ENCODE measurements at regions not wholly inside any gene's neighbourhood (a gene's known extent, or its start where the extent isn't known, plus 50 kb on each side); places are given as distances from the start of the nearest gene placed in this dataset.

DNA sequence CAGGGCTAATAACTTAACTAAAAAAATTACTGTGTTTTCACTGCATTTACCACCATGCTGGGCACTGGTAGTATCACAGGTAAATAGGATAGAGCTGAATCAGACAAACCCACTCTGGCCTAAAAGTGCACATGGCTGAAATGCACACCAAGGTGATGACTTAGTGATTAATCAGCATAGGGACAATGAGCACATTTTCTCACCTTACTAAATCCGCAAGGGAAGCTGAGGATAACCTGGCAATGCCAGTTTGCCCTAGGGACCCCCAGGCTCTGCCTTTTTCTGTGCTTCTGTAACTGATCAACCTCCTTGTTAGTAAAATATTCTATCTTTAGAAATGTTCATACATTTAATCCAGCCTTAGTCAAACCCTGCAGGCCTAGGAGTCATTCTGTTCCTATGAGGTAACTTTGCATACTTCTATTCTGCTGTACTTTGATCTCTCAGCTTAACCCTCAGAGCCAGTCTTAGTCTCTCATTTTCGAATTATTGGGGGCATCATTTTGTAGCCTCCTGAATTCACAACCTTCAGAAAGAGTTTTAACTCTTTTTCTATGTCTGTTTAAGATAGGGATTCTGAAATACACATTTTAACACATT, 562.9 kb upstream of the KCNMB2 start:
- no peak for DNase-seq

DNA sequence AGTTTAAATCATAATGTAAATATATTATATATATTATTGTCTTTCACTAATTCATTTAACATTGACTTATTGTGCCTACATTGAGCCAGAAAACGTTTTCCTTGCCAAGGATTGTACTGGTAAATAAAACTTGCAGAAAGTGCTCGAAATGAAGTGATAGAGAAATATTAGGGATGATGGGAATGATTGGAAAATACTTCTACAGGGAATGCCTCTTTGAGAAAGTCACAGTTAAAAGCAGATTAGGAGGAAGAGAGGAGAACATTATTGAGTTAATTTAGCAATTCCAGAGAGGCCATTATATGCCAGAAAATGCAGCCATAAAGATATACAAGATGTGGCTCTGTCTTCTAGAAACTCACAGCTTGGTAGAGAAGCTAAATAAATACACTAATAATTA, 560.0 kb upstream of the KCNMB2 start:
- no peak for DNase-seq

GRCh38 chr3:177976866-177977265, 559.4 kb upstream of the KCNMB2 start:
- no peak for DNase-seq

DNA sequence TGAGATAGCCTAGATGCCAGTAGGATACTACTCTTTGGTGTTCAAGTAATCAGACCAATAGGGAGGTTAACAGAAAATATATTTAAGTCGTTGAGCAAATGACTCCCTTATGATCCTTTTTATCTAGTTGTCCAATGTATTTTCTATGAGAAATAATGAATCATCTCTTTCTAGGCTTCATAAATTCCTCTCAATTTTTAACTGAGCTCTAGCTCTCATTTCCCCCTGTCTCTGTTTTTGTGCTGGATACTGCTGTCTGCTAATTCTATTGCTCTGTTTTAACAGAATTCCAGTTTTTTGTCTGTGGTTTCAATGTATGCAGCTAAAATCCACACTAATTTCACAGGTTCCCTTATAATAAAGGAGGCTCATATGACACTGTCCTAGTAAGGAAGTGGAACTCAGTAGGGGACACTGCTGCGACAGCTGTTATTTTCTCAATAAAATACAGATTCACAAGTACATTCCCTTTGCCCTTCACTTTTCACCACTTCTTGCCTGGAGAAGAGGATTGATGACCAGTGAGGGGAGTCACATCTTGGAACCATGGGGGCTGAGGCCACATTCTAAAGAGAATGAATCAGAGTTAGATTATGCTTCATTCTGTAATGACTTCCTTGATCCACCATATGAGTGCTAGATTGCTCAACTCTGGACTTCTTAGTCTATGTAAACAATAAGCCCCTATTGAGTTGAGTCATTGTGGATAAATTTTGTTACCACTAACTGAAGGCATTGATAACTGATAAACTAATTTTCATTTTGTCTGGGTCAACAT, 558.7 kb upstream of the KCNMB2 start:
- DNase-seq, result no peak

GRCh38 chr3:177978946-177979345, 557.3 kb upstream of the KCNMB2 start:
- no peak for DNase-seq

GRCh38 chr3:177979703-177980102, 556.5 kb upstream of the KCNMB2 start:
- DNase-seq, result no peak

DNA sequence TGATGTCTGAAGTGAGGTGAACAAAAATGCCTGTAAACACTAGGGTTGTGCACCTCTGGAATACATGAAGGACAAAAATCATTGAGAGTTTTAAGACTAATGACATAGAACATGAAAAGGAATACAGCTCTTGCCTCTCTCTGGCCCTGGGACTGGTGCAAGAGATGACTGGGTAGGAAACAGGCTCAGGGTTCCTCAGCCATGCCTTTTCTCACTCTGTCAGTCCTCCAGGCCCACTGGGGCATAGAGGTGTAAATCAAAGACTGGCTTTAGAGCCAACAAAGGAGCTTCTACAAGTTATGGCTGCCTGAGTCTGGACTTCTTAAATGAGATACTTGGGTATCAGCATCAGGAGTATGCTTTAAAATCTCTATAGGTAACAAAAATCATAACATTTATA, 554.7 kb upstream of the KCNMB2 start:
- no peak for DNase-seq

- no peak for DNase-seq
These were observed 554.2 kb upstream of the KCNMB2 start for GRCh38 chr3:177982034-177982433.

- DNase-seq, result no peak
These were observed 552.9 kb upstream of the KCNMB2 start for GRCh38 chr3:177983320-177983719.

DNA sequence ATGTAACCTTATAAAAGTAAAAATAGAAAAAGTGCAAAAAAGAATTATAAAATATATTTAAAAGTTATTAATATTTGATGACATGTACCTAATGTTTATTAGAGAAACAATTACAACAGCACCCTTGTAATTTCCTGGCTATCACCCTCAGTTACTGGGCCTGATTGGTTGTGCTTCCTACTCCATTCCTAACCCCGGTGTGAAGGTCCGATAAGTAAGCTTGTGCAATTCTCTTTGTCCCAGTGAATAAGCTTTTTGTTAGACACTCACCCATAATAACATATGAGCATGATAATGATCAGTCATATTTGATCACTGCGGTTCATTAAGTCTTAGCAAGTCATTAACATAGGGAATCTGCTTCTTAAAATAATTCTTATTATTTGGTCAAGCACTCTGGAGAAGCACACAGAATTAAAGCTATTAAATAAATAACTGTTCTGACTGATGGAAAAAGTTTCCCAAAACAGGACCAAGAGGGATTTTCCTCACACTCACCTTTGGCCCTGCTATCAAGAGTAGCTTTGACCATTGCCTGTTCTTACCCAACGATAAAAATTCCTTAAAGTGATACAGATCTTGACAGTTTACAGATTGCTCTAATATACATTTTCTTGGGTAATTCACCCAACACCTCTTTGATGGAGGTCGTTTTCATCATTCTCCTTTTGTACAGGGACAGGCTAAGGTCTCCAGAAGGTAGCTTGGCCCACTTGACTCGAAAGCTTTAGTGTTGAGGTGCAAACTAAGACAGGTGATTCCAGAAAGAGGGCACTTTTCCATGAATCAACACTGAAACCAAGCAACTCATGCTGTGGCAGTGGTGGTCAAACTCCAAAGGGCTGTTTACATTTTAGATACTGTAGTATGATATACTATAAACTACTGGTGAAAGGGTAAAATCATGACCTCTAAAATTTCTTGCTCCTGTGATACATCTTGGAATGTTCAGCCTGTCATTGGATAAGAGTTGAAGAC, 543.0 kb upstream of the KCNMB2 start:
- no peak for DNase-seq

DNA sequence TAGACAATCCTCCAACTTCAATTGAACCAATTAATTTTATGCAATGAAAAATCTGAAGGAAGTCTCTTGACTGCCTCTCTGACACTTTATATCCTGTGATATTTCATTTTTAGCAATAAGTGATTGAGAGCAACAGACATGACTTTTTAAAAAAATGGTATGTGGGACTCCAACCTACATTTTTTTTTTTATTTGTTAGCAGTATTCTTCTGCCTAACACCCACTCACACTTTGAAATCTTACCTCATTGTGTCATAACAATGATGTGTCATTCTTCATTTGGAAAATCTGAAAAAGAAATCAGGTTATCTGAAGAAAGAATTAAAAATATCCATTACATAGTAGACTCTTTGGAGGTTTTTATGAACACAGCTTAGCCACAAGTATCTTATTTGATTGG, 541.3 kb upstream of the KCNMB2 start:
- no peak for DNase-seq

- no peak for DNase-seq
These were observed 540.7 kb upstream of the KCNMB2 start for GRCh38 chr3:177995381-177996085.

DNA sequence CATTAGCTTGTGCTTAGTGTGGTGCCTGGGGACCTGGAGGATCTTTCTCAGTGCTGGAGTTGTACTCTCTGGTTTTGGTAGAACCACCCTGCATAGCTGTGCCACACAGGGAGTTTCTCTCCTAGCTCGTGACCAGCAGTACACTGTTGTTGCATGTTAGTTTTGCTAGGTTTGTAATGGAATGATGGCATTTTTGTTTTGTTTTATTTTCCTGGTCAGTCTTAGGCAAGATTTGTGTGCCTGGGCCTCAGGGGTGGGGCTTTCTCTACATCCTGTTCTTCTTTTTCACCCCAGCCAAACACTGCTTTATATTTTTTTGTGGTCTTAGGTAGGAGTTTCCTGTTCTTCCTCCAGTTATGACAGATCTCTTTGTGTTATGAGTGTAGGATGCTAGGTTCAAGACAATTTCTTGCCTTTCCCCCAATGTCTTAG, 534.5 kb upstream of the KCNMB2 start:
- no peak for DNase-seq

DNA sequence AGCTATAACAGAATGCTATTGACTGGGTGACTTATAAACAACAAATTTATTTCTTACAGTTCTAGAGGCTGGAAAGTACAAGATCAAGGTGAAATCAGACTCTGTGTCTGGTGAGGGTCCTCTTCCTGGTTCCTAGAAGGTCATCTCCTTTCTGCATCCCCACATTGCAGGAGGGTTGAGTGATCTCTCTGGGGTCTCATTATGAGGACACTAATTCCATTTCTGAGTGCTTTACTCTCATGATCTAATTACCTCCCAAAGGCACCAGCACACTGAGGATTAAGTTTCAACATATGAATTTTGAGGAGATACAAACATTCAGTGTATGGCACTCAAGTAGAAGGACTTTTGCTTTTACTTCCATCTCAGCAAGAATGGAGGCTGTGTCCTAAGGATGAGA, 534.1 kb upstream of the KCNMB2 start:
- no peak for DNase-seq

GRCh38 chr3:178003756-178004155, 532.5 kb upstream of the KCNMB2 start:
- DNase-seq, result no peak

- DNase-seq, result no peak
These were observed 530.3 kb upstream of the KCNMB2 start for GRCh38 chr3:178005961-178006360.

- no peak for DNase-seq
These were observed 525.9 kb upstream of the KCNMB2 start for GRCh38 chr3:178010306-178010705.

GRCh38 chr3:178019645-178020044, 516.6 kb upstream of the KCNMB2 start:
- no peak for DNase-seq

GRCh38 chr3:178022599-178022998, 513.6 kb upstream of the KCNMB2 start:
- DNase-seq, result peak in 1 of 2 donors; percentile 26

- DNase-seq, result no peak
These were observed 507.3 kb upstream of the KCNMB2 start for GRCh38 chr3:178028933-178029332.

DNA sequence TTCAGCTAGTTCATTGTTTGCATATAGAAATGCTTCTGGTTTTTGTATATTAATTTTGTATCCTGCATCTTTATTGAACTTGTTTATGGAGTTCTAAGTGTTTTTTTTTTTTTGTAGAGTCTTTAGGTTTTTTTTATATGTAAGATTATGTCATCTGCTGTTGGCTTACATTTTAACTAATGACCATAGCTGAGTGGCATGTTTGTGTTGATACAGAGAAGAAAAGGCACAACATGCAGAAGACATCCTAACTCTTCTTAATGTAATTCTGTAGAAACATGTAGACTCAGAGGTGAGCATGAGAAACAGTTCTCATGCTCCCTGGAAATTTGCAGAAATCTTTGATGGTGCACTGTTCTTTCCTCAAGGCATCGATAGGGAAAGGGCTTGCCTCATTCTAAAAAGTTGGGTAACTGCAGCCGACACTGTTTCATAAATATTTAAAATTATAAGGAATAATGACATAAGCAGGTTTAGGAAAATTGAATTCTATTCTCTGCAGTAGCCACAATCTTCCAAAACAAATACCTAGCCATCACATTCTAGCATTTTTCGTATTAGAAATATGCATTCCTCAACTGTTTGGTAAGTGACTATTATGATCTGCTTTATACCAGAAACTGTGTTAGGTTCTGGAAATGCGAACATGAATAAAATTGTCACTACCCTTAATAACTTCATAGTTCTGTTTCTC, 499.6 kb upstream of the KCNMB2 start:
- DNase-seq, result no peak

DNA sequence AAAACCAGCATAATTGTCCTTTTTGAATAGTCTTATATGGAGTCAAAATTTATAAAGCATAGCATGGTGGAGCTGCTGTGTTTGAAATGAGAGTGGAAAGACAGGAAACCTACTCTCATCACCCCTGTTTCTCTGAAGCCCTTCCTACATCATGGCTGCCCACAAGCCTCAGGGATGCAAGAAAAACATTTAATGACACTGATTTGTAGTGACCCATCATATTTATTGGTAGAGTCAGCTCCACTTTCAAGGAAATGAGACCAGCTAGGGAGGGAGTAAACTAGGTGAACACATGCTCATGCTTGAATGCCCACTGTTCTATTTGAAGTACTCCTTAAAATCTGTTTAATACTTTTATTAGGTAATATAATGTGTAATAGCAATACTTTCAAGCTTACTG, 494.3 kb upstream of the KCNMB2 start:
- DNase-seq, result no peak

Measured in hippocampal formation (tissue), 2 donors.